ENCODE measurements at regions not wholly inside any gene's neighbourhood (a gene's known extent, or its start where the extent isn't known, plus 50 kb on each side); places are given as distances from the start of the nearest gene placed in this dataset.

DNA sequence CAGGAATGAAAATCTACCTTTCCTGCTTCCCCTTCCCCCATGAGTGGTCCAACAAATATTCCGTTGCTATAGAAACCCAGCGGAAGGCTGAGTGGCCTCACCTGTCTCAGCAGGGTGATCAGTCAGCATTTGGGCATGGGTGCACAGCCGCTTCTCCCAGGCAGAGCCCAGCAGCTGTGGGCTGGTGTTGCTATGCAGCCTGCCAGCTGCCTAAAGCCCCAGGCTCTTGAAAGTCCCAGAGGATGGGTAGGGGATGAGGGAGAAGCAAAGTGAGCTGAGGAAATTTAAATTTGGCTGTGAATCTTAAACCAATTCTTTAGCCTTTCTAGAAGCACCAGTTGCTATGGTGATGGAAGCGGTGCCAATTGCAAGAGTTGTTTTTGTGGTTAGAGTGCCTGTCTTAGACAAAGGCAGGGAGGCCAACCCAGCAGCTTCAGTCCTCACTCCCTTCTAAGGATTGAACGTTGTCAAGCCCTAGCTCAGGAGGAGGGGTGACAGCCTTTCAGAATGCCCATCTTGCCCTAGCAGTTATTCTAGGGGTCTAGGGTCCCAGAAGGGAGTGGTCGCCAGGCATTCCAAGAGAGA, 151.5 kb upstream of the PITX1 start:
- TF ChIP-seq, protein P1, sequence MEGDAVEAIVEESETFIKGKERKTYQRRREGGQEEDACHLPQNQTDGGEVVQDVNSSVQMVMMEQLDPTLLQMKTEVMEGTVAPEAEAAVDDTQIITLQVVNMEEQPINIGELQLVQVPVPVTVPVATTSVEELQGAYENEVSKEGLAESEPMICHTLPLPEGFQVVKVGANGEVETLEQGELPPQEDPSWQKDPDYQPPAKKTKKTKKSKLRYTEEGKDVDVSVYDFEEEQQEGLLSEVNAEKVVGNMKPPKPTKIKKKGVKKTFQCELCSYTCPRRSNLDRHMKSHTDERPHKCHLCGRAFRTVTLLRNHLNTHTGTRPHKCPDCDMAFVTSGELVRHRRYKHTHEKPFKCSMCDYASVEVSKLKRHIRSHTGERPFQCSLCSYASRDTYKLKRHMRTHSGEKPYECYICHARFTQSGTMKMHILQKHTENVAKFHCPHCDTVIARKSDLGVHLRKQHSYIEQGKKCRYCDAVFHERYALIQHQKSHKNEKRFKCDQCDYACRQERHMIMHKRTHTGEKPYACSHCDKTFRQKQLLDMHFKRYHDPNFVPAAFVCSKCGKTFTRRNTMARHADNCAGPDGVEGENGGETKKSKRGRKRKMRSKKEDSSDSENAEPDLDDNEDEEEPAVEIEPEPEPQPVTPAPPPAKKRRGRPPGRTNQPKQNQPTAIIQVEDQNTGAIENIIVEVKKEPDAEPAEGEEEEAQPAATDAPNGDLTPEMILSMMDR (IDR thresholded peaks at IDR 0.05; ENCODE audit: borderline replicate concordance, control extremely low read depth, extremely low read depth, insufficient read depth, missing control alignments): no peak
- no peak for DNase-seq (ENCODE audit: low spot score)
- in situ Hi-C loops (cut with MboI; ENCODE audit: low sequenced_read_pairs, unreplicated experiment): no loop called here

DNA sequence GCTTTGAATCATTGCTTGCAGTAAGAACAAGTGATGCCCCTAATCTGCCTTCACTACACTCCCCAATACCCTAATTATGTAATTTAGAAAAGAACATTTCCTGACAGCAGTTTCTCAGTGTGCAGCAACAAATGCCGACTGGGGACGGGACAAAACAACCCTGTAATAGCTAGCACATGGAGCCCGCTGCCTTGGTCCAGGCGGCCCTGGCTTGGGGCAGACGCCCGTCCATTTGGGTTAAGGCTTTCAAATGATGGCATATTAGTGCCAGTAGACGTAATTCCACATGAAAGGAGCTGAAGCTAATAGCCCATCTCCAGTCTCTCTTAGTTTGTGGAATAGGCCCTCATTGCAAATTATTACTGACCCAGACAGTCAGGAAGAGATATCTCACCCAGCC, 150.6 kb upstream of the PITX1 start:
- TF ChIP-seq, protein P1 (IDR thresholded peaks at IDR 0.05; ENCODE audit: borderline replicate concordance, control extremely low read depth, extremely low read depth, insufficient read depth, missing control alignments): no peak

DNA sequence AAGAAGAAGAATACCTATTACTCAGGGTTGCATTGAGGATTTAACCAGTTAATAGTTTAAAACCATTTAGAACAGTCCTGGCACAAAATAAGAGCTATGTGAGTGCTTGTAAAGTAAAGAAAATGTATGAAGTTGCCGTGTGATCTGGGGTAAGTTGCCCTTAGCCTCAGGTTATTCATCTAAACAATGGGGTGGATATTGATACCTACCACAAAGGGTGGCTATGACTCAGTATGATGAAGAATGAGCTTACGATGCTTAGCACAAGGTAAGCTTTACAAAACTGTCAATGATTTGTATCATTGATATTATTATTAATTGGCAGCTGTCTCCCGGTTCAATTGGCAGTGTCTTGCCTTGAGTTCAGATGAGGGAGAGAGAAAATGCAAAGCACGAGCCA, 149.4 kb upstream of the PITX1 start:
- DNase-seq (ENCODE audit: low spot score): no peak
- TF ChIP-seq, protein P1 (IDR thresholded peaks at IDR 0.05; ENCODE audit: borderline replicate concordance, control extremely low read depth, extremely low read depth, insufficient read depth, missing control alignments): no peak
- in situ Hi-C loops (cut with MboI; ENCODE audit: low sequenced_read_pairs, unreplicated experiment): no loop called here

More for the DNA sequence above, 150.6 kb upstream of the PITX1 start:
- in situ Hi-C loops (cut with MboI; ENCODE audit: low sequenced_read_pairs, unreplicated experiment): no loop called here
- DNase-seq (ENCODE audit: low spot score): no peak

DNA sequence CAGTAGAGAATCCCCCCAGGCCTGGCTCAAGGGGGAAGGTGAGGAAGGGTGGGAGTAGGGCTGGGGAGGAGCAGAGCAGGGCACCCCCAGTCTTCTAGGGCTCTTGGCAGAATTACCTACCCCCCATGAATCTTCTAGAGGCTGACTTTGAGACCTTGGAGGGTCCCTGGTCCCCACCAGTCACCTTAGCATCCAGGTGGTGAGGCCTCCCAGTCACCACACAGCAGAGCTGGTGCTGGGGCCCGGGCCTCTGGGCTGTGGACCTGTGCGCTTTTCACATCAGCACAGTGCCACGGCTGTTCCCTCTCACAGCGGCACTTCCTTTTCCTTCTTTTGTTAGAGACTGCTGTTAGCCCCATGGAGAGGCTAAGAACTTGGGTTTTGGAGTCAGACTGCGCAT, 148.6 kb upstream of the PITX1 start:
- in situ Hi-C loops (cut with MboI; ENCODE audit: low sequenced_read_pairs, unreplicated experiment): no loop called here
- TF ChIP-seq, protein P1 (IDR thresholded peaks at IDR 0.05; ENCODE audit: borderline replicate concordance, control extremely low read depth, extremely low read depth, insufficient read depth, missing control alignments): no peak
- no peak for DNase-seq (ENCODE audit: low spot score)

DNA sequence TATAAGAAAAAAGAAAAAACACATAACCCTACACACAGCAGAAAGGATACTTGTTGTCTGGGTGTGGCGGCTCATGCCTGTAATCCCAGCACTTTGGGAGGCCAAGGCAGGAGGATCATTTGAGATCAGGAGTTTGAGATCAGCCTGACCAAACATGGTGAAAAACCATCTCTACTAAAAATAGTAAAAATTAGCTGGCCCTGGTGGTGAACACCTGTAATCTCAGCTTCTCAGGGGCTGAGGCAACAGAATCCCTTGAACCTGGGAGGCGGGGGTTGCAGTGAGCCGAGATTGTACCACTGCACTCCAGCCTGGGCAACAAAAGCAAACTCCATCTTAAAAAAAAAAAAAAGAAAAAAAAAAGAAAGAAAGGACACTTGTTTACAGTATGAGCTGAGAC, 147.6 kb upstream of the PITX1 start:
- TF ChIP-seq, protein P1 (IDR thresholded peaks at IDR 0.05; ENCODE audit: borderline replicate concordance, control extremely low read depth, extremely low read depth, insufficient read depth, missing control alignments): no peak
- no peak for DNase-seq (ENCODE audit: low spot score)
- in situ Hi-C loops (cut with MboI; ENCODE audit: low sequenced_read_pairs, unreplicated experiment): no loop called here

DNA sequence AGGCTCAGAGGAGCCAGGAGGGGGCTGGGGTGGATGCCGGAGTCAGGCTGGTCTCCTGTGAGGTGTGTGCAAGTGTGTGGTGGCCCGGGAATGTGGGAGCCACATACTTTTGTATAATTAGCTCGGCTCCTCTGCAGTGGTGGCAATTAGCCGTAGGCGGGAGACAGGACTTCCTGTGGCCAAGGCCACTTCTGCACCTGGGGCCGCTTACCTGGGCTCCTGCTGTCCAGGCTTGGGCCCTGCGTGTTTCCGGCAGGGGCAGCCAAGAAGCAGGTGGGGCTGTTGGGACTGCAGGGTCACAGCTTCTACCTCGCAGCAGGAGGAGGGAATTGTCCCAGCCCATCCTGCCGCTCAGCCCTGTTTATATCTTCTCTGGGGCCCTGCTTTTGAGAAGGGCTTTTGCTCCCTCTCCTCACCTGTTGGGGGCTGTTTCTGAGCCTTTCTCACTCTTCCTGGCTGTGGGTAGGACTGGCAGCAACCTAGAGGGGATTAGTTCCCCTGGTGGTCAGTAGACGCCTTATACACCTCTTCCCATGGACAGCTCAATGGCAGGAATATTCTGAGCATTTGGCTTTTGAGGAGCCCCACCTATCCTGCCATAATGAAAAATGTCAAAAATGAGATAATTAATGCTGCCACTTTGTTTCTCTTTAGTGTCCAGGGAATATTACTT, 145.4 kb upstream of the PITX1 start:
- TF ChIP-seq, protein P1 (IDR thresholded peaks at IDR 0.05; ENCODE audit: borderline replicate concordance, control extremely low read depth, extremely low read depth, insufficient read depth, missing control alignments): no peak
- no peak for DNase-seq (ENCODE audit: low spot score)
- in situ Hi-C loops (cut with MboI; ENCODE audit: low sequenced_read_pairs, unreplicated experiment): no loop called here
